Ovary (tissue), 3 donors: ENCODE measurements at regions not wholly inside any gene's neighbourhood (a gene's known extent, or its start where the extent isn't known, plus 50 kb on each side); places are given as distances from the start of the nearest gene placed in this dataset.

ENCODE experiments used
- POLR2A ChIP-seq: fragments of 450-650 bp; IDR thresholded peaks from one replicate; pipeline ENCODE4 v1.6.1; 2017; ENCODE audit warnings: antibody characterized with exemption, mild to moderate bottlenecking, moderate library complexity
- TF ChIP-seq, protein P1 (sequence below), 3 donors: fragments of 450-650 bp in 2 of 3; fragments of 200-600 bp in 1 of 3; IDR thresholded peaks; one replicate each; pipeline versions ENCODE4 v1.5.1 to v1.8.0; 2016 to 2022; ENCODE audit warnings: antibody characterized with exemption in 3 of 3, mild to moderate bottlenecking in 1 of 3
- donor health status: DM: no; HTN: no; CAD: no.

DNA sequence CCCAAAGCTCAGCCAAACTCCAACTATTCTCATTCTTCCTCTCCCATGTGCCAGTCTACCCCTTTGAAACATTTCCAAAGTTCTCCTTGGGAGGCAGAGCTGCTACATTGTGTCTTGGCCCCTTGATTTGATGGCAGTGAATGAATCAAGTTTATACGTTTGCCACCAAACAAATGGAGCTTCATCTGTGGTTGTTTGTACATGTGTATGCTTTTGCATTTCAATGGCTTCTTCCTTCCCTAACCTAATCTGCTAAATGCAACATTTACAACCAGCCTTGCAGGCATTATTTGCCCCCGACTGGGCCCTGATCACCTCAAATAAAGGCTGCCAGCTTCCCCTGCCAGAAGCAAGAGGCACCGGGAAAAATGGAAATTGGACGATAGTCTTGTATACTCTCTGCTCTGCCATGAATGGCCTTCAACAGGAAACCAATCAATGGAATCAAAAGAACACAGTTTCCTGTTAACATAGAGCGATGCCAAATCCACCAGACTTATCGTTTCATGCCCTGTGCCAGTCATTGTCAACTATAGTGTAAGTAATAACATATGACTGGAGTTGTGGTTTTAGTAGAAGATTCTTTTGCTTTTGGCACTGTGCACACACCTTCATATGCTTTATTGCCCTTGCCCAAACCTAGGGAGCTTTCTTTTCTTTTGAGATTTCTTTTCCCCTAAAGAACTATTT lies 97.8 kb downstream of the TMEM30B start:
- TF ChIP-seq POLR2A, result no peak
- TF ChIP-seq, protein P1, sequence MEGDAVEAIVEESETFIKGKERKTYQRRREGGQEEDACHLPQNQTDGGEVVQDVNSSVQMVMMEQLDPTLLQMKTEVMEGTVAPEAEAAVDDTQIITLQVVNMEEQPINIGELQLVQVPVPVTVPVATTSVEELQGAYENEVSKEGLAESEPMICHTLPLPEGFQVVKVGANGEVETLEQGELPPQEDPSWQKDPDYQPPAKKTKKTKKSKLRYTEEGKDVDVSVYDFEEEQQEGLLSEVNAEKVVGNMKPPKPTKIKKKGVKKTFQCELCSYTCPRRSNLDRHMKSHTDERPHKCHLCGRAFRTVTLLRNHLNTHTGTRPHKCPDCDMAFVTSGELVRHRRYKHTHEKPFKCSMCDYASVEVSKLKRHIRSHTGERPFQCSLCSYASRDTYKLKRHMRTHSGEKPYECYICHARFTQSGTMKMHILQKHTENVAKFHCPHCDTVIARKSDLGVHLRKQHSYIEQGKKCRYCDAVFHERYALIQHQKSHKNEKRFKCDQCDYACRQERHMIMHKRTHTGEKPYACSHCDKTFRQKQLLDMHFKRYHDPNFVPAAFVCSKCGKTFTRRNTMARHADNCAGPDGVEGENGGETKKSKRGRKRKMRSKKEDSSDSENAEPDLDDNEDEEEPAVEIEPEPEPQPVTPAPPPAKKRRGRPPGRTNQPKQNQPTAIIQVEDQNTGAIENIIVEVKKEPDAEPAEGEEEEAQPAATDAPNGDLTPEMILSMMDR (IDR thresholded peaks at IDR 0.05), result no peak
